ENCODE measurements at regions not wholly inside any gene's neighbourhood (a gene's known extent, or its start where the extent isn't known, plus 50 kb on each side); places are given as distances from the start of the nearest gene placed in this dataset.

DNA sequence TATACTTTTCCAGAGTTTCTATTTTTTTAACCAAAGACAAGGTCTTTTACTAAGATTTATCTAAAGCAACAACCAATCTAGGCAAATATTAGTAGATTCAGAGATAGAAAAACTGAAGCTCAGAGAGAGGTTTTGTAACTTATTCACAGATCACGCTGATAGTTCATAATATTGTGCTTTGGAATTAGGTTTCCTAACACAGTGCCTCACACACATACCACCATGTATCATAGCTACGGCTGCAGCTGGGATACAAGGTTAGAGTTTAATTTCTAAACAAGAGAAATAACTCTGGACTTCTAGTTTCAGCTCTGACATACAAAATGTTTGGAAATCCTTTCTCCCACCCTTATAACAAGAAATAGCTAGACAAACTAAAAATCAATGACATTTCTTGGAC lies 565.7 kb downstream of the PYDC2 start:
- Histone ChIP-seq H3K36me3 (ENCODE audit: control insufficient read depth in 3 of 3, insufficient read depth in 2 of 3, low read depth in 1 of 3, low read length in 3 of 3) (no peaks in the 10 kb centered on the region), H3K9me3 (ENCODE audit: control insufficient read depth in 2 of 2, insufficient read depth in 1 of 2, low read depth in 1 of 2, low read length in 1 of 2) (no peaks in the 10 kb centered on the region), H3K4me3 (ENCODE audit: low read depth in 1 of 3, low read length in 3 of 3) (no peak overlapping the region), H3K27me3 (ENCODE audit: control insufficient read depth in 3 of 3, insufficient read depth in 3 of 3, low read length in 3 of 3) (no peaks in the 10 kb centered on the region), H3K4me1 (ENCODE audit: control insufficient read depth in 3 of 3, insufficient read depth in 2 of 3, low read depth in 1 of 3, low read length in 2 of 3) (no peaks in the 10 kb centered on the region), H3K27ac (ENCODE audit: low read depth in 1 of 3, low read length in 2 of 3) (no peak overlapping the region)
- DNase-seq: no peak
- 75 to 88% (median 75%) methylated on average over 2 of the region's 2 CpGs for WGBS, 3 donors
- no peak for FAIRE-seq

- Histone ChIP-seq H3K36me3 (ENCODE audit: control insufficient read depth in 3 of 3, insufficient read depth in 2 of 3, low read depth in 1 of 3, low read length in 3 of 3) (no peaks in the 10 kb centered on the region), H3K4me3 (ENCODE audit: low read depth in 1 of 3, low read length in 3 of 3) (no peak overlapping the region), H3K27me3 (ENCODE audit: control insufficient read depth in 3 of 3, insufficient read depth in 3 of 3, low read length in 3 of 3) (no peaks in the 10 kb centered on the region), H3K9me3 (ENCODE audit: control insufficient read depth in 2 of 2, insufficient read depth in 1 of 2, low read depth in 1 of 2, low read length in 1 of 2) (no peaks in the 10 kb centered on the region), H3K4me1 (ENCODE audit: control insufficient read depth in 3 of 3, insufficient read depth in 2 of 3, low read depth in 1 of 3, low read length in 2 of 3) (no peaks in the 10 kb centered on the region), H3K27ac (ENCODE audit: low read depth in 1 of 3, low read length in 2 of 3) (no peak overlapping the region)
- no peak for FAIRE-seq
- DNase-seq: no peak
- 77 to 81% (median 78%) methylated on average over 3 of the region's 3 CpGs for WGBS, 3 donors
Measured at GRCh38 chr3:192031941-192032340, 571.0 kb downstream of the PYDC2 start.

DNA sequence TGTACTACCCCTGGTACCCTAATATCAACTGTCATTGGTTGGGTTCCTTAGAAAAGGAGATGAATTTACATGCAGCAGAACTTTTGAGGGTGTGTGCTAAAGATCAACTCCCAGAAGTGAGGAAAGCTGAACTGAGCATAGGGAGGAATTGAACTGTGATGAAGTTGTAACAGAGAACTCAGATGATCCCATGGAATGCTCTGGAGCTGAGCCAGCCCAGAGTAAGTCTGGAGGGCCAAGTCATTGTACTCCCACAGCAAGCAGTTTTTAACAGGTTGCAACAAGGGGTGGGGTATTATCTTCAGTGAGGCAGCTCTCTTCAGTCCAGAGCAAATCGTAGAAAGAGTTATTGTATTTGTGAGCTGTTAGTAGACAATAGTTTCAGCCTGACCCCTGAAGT lies 572.3 kb downstream of the PYDC2 start:
- no peaks in the 10 kb centered on the region for H3K4me1 ChIP-seq (ENCODE audit: control insufficient read depth in 3 of 3, insufficient read depth in 2 of 3, low read depth in 1 of 3, low read length in 2 of 3)
- DNase-seq (no peak), FAIRE-seq (no peak)
- H3K27ac ChIP-seq (ENCODE audit: low read depth in 1 of 3, low read length in 2 of 3): no peak overlapping the region
- H3K27me3 ChIP-seq (ENCODE audit: control insufficient read depth in 3 of 3, insufficient read depth in 3 of 3, low read length in 3 of 3): no peaks in the 10 kb centered on the region
- H3K4me3 ChIP-seq (ENCODE audit: low read depth in 1 of 3, low read length in 3 of 3): no peak overlapping the region
- H3K36me3 ChIP-seq (ENCODE audit: control insufficient read depth in 3 of 3, insufficient read depth in 2 of 3, low read depth in 1 of 3, low read length in 3 of 3): no peaks in the 10 kb centered on the region
- H3K9me3 ChIP-seq (ENCODE audit: control insufficient read depth in 2 of 2, insufficient read depth in 1 of 2, low read depth in 1 of 2, low read length in 1 of 2): no peaks in the 10 kb centered on the region
- WGBS, 3 donors: 75 to 88% (median 84%) methylated on average over 1 of the region's 1 CpG

- Histone ChIP-seq H3K27ac (ENCODE audit: low read depth in 1 of 3, low read length in 2 of 3) (no peak overlapping the region), H3K27me3 (ENCODE audit: control insufficient read depth in 3 of 3, insufficient read depth in 3 of 3, low read length in 3 of 3) (no peaks in the 10 kb centered on the region), H3K36me3 (ENCODE audit: control insufficient read depth in 3 of 3, insufficient read depth in 2 of 3, low read depth in 1 of 3, low read length in 3 of 3) (no peaks in the 10 kb centered on the region), H3K4me3 (ENCODE audit: low read depth in 1 of 3, low read length in 3 of 3) (no peak overlapping the region), H3K9me3 (ENCODE audit: control insufficient read depth in 2 of 2, insufficient read depth in 1 of 2, low read depth in 1 of 2, low read length in 1 of 2) (no peaks in the 10 kb centered on the region), H3K4me1 (ENCODE audit: control insufficient read depth in 3 of 3, insufficient read depth in 2 of 3, low read depth in 1 of 3, low read length in 2 of 3) (no peaks in the 10 kb centered on the region)
- DNase-seq: no peak
- no peak for FAIRE-seq
- whole genome bisulfite sequencing, 3 donors: 42 to 62% (median 46%) methylated on average over 3 of the region's 3 CpGs
Measured at GRCh38 chr3:192038726-192039125, 577.8 kb downstream of the PYDC2 start.

- Histone ChIP-seq H3K36me3 (ENCODE audit: control insufficient read depth in 3 of 3, insufficient read depth in 2 of 3, low read depth in 1 of 3, low read length in 3 of 3) (no peaks in the 10 kb centered on the region), H3K27ac (ENCODE audit: low read depth in 1 of 3, low read length in 2 of 3) (no peak overlapping the region), H3K4me3 (ENCODE audit: low read depth in 1 of 3, low read length in 3 of 3) (no peak overlapping the region), H3K9me3 (ENCODE audit: control insufficient read depth in 2 of 2, insufficient read depth in 1 of 2, low read depth in 1 of 2, low read length in 1 of 2) (no peaks in the 10 kb centered on the region), H3K4me1 (ENCODE audit: control insufficient read depth in 3 of 3, insufficient read depth in 2 of 3, low read depth in 1 of 3, low read length in 2 of 3) (no peaks in the 10 kb centered on the region), H3K27me3 (ENCODE audit: control insufficient read depth in 3 of 3, insufficient read depth in 3 of 3, low read length in 3 of 3) (no peaks in the 10 kb centered on the region)
- DNase-seq (no peak), FAIRE-seq (no peak)
- WGBS, 3 donors: 27 to 77% (median 70%) methylated on average over 5 of the region's 5 CpGs
Measured at GRCh38 chr3:192039593-192039992, 578.6 kb downstream of the PYDC2 start.

DNA sequence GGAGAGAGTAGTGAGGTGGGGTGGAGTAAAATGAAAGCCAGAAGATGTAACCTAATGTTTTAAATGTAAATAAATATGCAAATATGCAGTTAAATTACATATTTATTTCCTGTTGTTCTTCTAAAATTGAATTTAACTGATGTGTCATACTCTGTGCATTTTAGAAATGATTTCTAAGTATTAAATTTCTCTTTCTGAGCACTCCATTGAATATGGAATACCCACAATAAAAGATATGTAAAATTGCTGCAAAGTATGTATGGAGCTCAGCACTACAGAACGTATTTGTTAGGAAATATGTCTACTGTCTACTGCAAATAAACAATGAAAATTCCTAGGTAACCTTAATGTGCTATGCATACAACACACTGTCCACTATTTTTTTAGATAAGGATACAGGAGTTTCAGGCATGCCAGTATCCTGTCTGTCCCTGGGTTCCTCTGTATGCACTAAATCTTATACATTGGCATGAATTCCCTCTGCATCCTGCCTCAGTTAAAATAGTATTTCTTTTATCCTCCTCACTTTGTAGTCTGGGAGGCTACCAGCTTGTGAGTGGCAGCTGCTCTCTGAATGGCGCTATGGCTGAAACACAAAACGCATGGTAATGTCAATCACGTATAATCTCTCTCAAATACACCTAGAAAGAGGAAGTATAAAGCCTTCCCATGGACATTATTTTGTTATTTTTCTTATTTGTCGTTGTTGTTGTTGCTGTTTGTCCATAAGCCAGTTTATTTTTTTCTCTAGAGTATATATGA lies 579.5 kb downstream of the PYDC2 start:
- DNase-seq: no peak
- H3K27ac ChIP-seq (ENCODE audit: low read depth in 1 of 3, low read length in 2 of 3): no peak overlapping the region
- H3K4me3 ChIP-seq (ENCODE audit: low read depth in 1 of 3, low read length in 3 of 3): no peak overlapping the region
- H3K4me1 ChIP-seq (ENCODE audit: control insufficient read depth in 3 of 3, insufficient read depth in 2 of 3, low read depth in 1 of 3, low read length in 2 of 3): no peaks in the 10 kb centered on the region
- no peaks in the 10 kb centered on the region for H3K9me3 ChIP-seq (ENCODE audit: control insufficient read depth in 2 of 2, insufficient read depth in 1 of 2, low read depth in 1 of 2, low read length in 1 of 2)
- no peaks in the 10 kb centered on the region for H3K27me3 ChIP-seq (ENCODE audit: control insufficient read depth in 3 of 3, insufficient read depth in 3 of 3, low read length in 3 of 3)
- FAIRE-seq: no peak
- no peaks in the 10 kb centered on the region for H3K36me3 ChIP-seq (ENCODE audit: control insufficient read depth in 3 of 3, insufficient read depth in 2 of 3, low read depth in 1 of 3, low read length in 3 of 3)
- 70 to 87% (median 74%) methylated on average over 5 of the region's 5 CpGs for WGBS, 3 donors

DNA sequence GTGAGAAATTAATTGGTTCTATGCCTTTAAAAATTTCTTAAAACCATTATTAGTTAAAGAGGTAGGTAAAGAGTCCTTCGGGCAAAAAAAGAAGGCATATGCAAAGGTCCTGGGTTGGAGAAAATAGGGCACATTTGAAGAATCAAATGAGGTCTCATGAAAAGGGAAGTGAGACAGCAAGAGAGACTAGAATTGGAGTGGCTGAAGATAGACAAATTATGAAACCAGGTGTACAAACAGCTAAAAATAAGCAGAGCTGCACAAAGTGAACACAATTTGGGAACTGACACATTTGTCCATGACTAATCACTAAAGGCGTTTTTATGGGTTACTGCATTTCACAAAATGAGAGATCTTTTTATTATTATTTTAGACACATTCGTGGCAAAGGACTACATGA lies 581.2 kb downstream of the PYDC2 start:
- Histone ChIP-seq H3K27me3 (ENCODE audit: control insufficient read depth in 3 of 3, insufficient read depth in 3 of 3, low read length in 3 of 3) (no peaks in the 10 kb centered on the region), H3K36me3 (ENCODE audit: control insufficient read depth in 3 of 3, insufficient read depth in 2 of 3, low read depth in 1 of 3, low read length in 3 of 3) (no peaks in the 10 kb centered on the region), H3K4me3 (ENCODE audit: low read depth in 1 of 3, low read length in 3 of 3) (no peak overlapping the region), H3K4me1 (ENCODE audit: control insufficient read depth in 3 of 3, insufficient read depth in 2 of 3, low read depth in 1 of 3, low read length in 2 of 3) (no peaks in the 10 kb centered on the region), H3K27ac (ENCODE audit: low read depth in 1 of 3, low read length in 2 of 3) (no peak overlapping the region), H3K9me3 (ENCODE audit: control insufficient read depth in 2 of 2, insufficient read depth in 1 of 2, low read depth in 1 of 2, low read length in 1 of 2) (no peaks in the 10 kb centered on the region)
- no peak for DNase-seq
- WGBS, 3 donors: 84 to 88% (median 84%) methylated on average over 3 of the region's 3 CpGs
- no peak for FAIRE-seq

GRCh38 chr3:192054881-192055280 lies 593.9 kb downstream of the PYDC2 start:
- FAIRE-seq: no peak
- H3K27ac ChIP-seq (ENCODE audit: low read depth in 1 of 3, low read length in 2 of 3): no peak overlapping the region
- H3K9me3 ChIP-seq (ENCODE audit: control insufficient read depth in 2 of 2, insufficient read depth in 1 of 2, low read depth in 1 of 2, low read length in 1 of 2): no peaks in the 10 kb centered on the region
- no peak overlapping the region for H3K4me3 ChIP-seq (ENCODE audit: low read depth in 1 of 3, low read length in 3 of 3)
- no peaks in the 10 kb centered on the region for H3K36me3 ChIP-seq (ENCODE audit: control insufficient read depth in 3 of 3, insufficient read depth in 2 of 3, low read depth in 1 of 3, low read length in 3 of 3)
- H3K4me1 ChIP-seq (ENCODE audit: control insufficient read depth in 3 of 3, insufficient read depth in 2 of 3, low read depth in 1 of 3, low read length in 2 of 3): no peaks in the 10 kb centered on the region
- 63 to 75% (median 69%) methylated on average over 2 of the region's 2 CpGs for WGBS, 3 donors
- DNase-seq: no peak
- no peaks in the 10 kb centered on the region for H3K27me3 ChIP-seq (ENCODE audit: control insufficient read depth in 3 of 3, insufficient read depth in 3 of 3, low read length in 3 of 3)

GRCh38 chr3:192055946-192056345 lies 595.0 kb downstream of the PYDC2 start:
- Histone ChIP-seq H3K27ac (ENCODE audit: low read depth in 1 of 3, low read length in 2 of 3) (no peak overlapping the region), H3K4me3 (ENCODE audit: low read depth in 1 of 3, low read length in 3 of 3) (no peak overlapping the region), H3K9me3 (ENCODE audit: control insufficient read depth in 2 of 2, insufficient read depth in 1 of 2, low read depth in 1 of 2, low read length in 1 of 2) (no peaks in the 10 kb centered on the region), H3K4me1 (ENCODE audit: control insufficient read depth in 3 of 3, insufficient read depth in 2 of 3, low read depth in 1 of 3, low read length in 2 of 3) (peaks cover 0 to 3% (median 0%) of the 10 kb centered on the region in 3 donors), H3K27me3 (ENCODE audit: control insufficient read depth in 3 of 3, insufficient read depth in 3 of 3, low read length in 3 of 3) (no peaks in the 10 kb centered on the region), H3K36me3 (ENCODE audit: control insufficient read depth in 3 of 3, insufficient read depth in 2 of 3, low read depth in 1 of 3, low read length in 3 of 3) (no peaks in the 10 kb centered on the region)
- 44 to 67% (median 56%) methylated on average over 3 of the region's 3 CpGs for WGBS, 3 donors
- DNase-seq (no peak), FAIRE-seq (no peak)

All from small intestine (tissue), 7 donors.